Vagina (tissue), 2 donors: ENCODE measurements at regions not wholly inside any gene's neighbourhood (a gene's known extent, or its start where the extent isn't known, plus 50 kb on each side); places are given as distances from the start of the nearest gene placed in this dataset.

Source experiments
- DNase-seq, 2 donors: peaks; one replicate each; pipeline ENCODE4 v3.0.0-alpha.2; 2017; ENCODE audit errors: extremely low spot score in 2 of 2
- H3K27ac ChIP-seq: fragments of 200-600 bp; sonication (generic); one replicate; pipeline ENCODE4 v1.5.1; 2019
- H3K27me3 ChIP-seq: fragments of 200-600 bp; sonication (generic); one replicate; pipeline ENCODE4 v1.5.1; 2019
- H3K36me3 ChIP-seq, 2 donors: fragments of 200-600 bp; sonication (generic); one replicate each; pipeline ENCODE4 v1.5.1; 2017 to 2019
- H3K4me1 ChIP-seq: fragments of 200-600 bp; sonication (generic); one replicate; pipeline ENCODE4 v1.5.1; 2019
- H3K4me3 ChIP-seq, 2 donors: fragments of 200-600 bp; sonication (generic); 1 replicate in 1 of 2; 2 replicates in 1 of 2; pipeline ENCODE4 v1.5.1; 2016 to 2019
- H3K9me3 ChIP-seq: fragments of 200-600 bp; sonication (generic); one replicate; pipeline ENCODE4 v1.5.1; 2019
- CTCF ChIP-seq, 3 experiments: fragments of 450-650 bp in 2 of 3; fragments of 200-600 bp in 1 of 3; sonication (generic) in 1 of 3; IDR thresholded peaks; one replicate each; pipeline ENCODE4 v1.5.1; 2017 to 2019; ENCODE audit warnings: antibody characterized with exemption in 3 of 3, mild to moderate bottlenecking in 2 of 3, moderate library complexity in 2 of 3
- POLR2A ChIP-seq, 2 donors: fragments of 450-650 bp; IDR thresholded peaks; one replicate each; pipeline ENCODE4 v1.6.1; 2017; ENCODE audit warnings: antibody characterized with exemption in 2 of 2, mild to moderate bottlenecking in 2 of 2, moderate library complexity in 2 of 2
- POLR2AphosphoS5 ChIP-seq, 2 donors: sonication (generic); formaldehyde crosslinking; IDR thresholded peaks; one replicate each; pipeline ENCODE4 v1.9.0; 2017; ENCODE audit warnings: antibody characterized with exemption in 2 of 2, mild to moderate bottlenecking in 2 of 2, low read depth in 1 of 2; ENCODE audit not compliant: insufficient read depth in 1 of 2
- intact Hi-C: fragments of 100-400 bp; cut with DNase I; formaldehyde crosslinking; loops from one replicate; pipeline ENCODE4 v1.15.1; 2023

GRCh38 chr9:105864248-105864898, 170.0 kb downstream of the TMEM38B start:
- no peak for DNase-seq
- Histone ChIP-seq H3K36me3 (no peaks in the 10 kb centered on the region), H3K27me3 (no peaks in the 10 kb centered on the region), H3K9me3 (no peaks in the 10 kb centered on the region), H3K27ac (no peak overlapping the region), H3K4me3 (no peak overlapping the region), H3K4me1 (no peaks in the 10 kb centered on the region)
- TF ChIP-seq CTCF (IDR thresholded peaks at IDR 0.05) (no peak), POLR2A (IDR thresholded peaks at IDR 0.05) (no peak)
- intact Hi-C loops: no loop called here

- no peak for TF ChIP-seq POLR2AphosphoS5 (IDR thresholded peaks at IDR 0.05; ENCODE audit: insufficient read depth in 1 of 2, low read depth in 1 of 2)
- no peak for TF ChIP-seq POLR2A (IDR thresholded peaks at IDR 0.05)
- TF ChIP-seq CTCF (IDR thresholded peaks at IDR 0.05): no peak
- no peaks in the 10 kb centered on the region for H3K9me3 ChIP-seq
- no peaks in the 10 kb centered on the region for H3K4me1 ChIP-seq
- DNase-seq: no peak
- H3K4me3 ChIP-seq: no peak overlapping the region
- intact Hi-C loops: no loop called here
- H3K27me3 ChIP-seq: no peaks in the 10 kb centered on the region
- no peak overlapping the region for H3K27ac ChIP-seq
- H3K36me3 ChIP-seq: no peaks in the 10 kb centered on the region
These were observed 170.9 kb downstream of the TMEM38B start for GRCh38 chr9:105865285-105865684.

- H3K27ac ChIP-seq: no peak overlapping the region
- no peaks in the 10 kb centered on the region for H3K27me3 ChIP-seq
- intact Hi-C loops: no loop called here
- TF ChIP-seq POLR2A (IDR thresholded peaks at IDR 0.05): no peak
- no peak for TF ChIP-seq POLR2AphosphoS5 (IDR thresholded peaks at IDR 0.05; ENCODE audit: insufficient read depth in 1 of 2, low read depth in 1 of 2)
- no peak for TF ChIP-seq CTCF (IDR thresholded peaks at IDR 0.05)
- no peak for DNase-seq
- H3K4me1 ChIP-seq: no peaks in the 10 kb centered on the region
- H3K36me3 ChIP-seq: no peaks in the 10 kb centered on the region
- H3K9me3 ChIP-seq: no peaks in the 10 kb centered on the region
- no peak overlapping the region for H3K4me3 ChIP-seq
These were observed 177.2 kb downstream of the TMEM38B start for GRCh38 chr9:105871540-105871939.

GRCh38 chr9:105873801-105874200, 179.5 kb downstream of the TMEM38B start:
- DNase-seq: no peak
- Histone ChIP-seq H3K27me3 (no peaks in the 10 kb centered on the region), H3K36me3 (no peaks in the 10 kb centered on the region), H3K4me1 (no peaks in the 10 kb centered on the region), H3K4me3 (no peak overlapping the region), H3K27ac (no peak overlapping the region), H3K9me3 (no peaks in the 10 kb centered on the region)
- intact Hi-C loops: no loop called here
- no peak for TF ChIP-seq POLR2A (IDR thresholded peaks at IDR 0.05)
- TF ChIP-seq POLR2AphosphoS5 (IDR thresholded peaks at IDR 0.05; ENCODE audit: insufficient read depth in 1 of 2, low read depth in 1 of 2): no peak
- TF ChIP-seq CTCF (IDR thresholded peaks at IDR 0.05): no peak

GRCh38 chr9:105877721-105878120, 183.4 kb downstream of the TMEM38B start:
- Histone ChIP-seq H3K9me3 (no peaks in the 10 kb centered on the region), H3K4me1 (no peaks in the 10 kb centered on the region), H3K27me3 (no peaks in the 10 kb centered on the region), H3K36me3 (no peaks in the 10 kb centered on the region), H3K27ac (no peak overlapping the region), H3K4me3 (no peak overlapping the region)
- intact Hi-C loops: no loop called here
- TF ChIP-seq POLR2A (IDR thresholded peaks at IDR 0.05): no peak
- TF ChIP-seq POLR2AphosphoS5 (IDR thresholded peaks at IDR 0.05; ENCODE audit: insufficient read depth in 1 of 2, low read depth in 1 of 2): no peak
- TF ChIP-seq CTCF (IDR thresholded peaks at IDR 0.05): no peak
- no peak for DNase-seq
